Renal pelvis (tissue), 1 donor: ENCODE measurements at regions not wholly inside any gene's neighbourhood (a gene's known extent, or its start where the extent isn't known, plus 50 kb on each side); places are given as distances from the start of the nearest gene placed in this dataset.

Experiments
- DNase-seq: peaks from one replicate; pipeline ENCODE4 v3.0.0-alpha.2; 2013

DNA sequence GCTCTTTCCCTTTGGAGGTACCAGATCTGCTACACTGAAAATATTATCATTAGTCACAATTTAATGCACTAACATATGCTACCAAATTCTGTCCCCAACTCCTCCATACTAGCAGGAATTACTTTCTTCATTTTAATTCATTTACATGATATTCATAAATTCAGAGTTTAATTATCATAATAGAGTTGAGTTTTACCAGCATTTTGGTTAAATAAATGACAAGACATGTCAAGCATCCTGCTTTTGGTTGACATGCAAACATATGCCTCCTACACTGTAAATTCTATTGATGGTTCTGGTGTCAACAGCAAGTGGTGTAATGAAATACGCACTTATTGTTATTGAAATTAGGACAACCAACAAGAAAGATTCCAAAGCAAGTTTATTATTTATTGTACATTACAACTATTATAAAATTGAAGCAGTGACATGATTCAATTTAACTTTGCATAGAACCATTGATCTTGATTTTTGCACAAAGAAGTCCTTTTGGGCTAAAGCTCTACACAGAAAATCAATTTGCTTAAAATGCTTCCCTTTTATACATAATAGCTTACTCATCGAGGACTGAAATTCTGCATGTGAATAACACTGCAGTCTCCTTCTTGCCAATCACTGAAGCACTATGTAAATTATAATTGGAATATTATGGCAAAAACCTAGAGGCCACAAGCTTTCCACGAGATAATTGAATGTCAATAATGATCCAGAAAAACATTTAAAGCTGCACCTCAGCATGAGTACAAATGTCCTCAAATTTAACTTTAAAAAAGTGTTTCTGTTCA lies 728.6 kb upstream of the ADGRL2 start:
- no peak for DNase-seq

DNA sequence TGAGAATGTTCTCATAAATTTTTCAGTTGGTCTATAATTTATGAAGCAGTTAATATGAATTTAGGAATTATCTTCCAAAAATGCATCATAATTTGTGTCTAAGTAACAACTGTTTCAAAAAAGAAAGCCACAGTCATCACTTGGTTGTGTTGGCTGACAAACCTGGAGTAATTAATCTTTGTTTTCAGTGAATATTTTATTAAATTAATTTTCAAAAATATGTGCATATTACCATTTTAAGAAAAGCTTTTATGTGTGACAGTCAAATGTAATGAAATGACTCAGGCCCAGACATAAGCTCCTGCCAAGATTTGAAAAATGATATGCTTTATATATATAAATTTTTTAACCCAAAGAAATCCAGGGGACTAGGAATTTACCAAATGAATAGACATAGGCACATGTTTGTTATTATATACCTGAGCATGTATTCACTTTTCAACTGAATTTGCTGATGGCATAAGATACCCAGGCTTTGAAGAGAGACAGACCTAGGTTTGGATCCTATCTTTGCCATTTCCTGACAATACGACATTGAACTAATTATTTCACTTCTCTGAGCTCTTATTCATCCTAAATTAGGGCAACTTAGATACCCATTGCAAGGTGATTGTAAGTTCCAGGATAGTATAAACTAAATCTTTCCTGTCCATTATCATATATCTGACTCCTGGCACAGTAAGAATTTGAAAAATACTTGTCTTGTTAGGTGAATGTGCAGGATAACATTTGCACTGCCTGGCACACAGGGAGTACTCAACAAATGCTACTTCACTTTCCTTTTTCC lies 729.5 kb upstream of the ADGRL2 start:
- no peak for DNase-seq

DNA sequence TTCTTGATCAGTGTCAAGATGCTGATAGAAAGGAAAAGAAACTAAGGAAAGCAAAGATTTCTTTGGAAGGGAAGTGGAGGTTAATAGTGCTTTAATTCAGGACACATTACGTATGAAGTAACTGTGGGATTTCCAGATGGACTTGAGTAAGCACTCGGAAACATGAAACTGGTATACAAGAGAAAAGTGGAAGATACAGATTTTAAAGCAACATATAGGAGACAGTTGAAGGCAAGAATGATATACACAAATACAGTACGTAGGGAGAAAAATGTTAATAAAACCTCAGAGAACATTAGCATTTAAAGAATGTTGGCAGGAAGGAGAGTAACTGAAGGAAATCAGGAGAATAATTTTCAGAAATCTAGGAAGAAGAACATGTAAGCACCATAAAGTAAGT lies 730.9 kb upstream of the ADGRL2 start:
- DNase-seq: no peak

DNA sequence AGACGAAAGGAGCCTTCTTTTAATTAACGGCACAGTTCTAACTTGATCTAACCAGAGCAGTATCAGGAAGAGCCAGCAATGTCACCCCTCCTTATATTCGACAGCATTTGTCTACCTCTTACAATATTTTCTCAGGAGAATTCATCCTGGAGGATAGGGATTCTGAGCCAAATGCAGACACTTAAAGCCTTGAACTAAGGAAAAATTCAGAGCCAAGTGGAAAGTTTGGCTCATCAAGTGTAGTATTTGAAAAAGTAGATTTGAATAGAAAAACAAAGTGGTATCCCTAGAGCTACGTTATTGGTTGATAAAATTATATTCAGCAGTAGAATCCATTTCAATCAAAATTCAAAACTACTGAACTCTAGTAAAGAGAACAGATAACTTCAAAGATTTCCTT lies 732.0 kb upstream of the ADGRL2 start:
- no peak for DNase-seq

DNA sequence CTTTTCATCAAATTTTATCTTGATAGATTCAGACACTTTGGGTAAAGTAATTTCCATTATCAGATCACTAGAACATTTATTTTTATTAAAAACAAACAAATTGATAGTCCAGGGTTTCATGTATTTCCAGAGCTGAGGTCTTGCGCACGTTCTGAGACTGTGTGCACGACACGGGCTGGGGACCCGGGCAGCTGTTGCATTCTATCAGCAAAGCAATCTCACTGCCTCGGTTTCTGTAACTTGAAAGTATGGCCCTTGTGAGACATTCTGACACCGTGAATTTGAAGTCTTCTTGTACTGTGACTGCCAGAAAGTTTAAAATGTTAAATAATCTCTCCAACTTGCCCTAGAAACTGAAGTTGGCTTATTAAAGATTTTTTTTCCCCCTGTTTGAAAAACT lies 746.9 kb upstream of the ADGRL2 start:
- no peak for DNase-seq

DNA sequence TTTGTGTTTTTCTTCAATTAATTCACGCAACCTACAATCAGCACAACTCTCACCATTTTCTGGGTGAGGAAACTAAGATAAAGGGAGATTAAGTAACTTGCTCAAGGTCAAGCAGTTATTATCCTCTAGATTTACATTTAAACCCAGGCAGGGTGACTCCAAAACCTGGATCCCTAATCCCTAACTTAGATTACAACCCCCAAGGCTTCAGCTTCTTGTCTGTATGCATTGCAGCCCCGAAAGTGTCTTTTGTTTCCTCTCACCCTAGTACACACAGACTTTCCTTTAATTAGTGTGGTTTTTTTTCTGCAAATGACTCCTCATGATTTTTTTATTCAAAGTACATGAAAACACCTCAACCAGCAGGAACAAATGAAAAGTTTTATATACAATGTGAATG lies 748.6 kb upstream of the ADGRL2 start:
- DNase-seq: no peak

DNA sequence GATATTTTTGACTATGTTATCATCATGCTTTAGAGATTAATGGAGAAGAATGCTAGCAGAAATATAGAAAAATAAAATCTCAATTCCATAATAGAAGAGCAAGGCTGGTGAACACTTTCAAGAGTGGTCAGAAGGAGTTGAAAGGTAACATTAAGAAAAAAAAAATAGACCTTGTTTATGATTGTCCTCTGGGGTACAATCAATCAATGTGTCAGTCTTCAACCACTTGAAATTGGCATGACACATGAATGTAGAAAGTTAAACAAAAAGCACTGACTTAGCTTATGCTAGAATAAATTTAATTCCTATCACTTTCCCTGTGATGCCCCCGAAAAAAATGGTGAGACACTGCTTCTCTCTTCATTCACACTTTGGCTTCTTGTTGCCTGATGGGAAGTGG lies 750.3 kb upstream of the ADGRL2 start:
- no peak for DNase-seq

DNA sequence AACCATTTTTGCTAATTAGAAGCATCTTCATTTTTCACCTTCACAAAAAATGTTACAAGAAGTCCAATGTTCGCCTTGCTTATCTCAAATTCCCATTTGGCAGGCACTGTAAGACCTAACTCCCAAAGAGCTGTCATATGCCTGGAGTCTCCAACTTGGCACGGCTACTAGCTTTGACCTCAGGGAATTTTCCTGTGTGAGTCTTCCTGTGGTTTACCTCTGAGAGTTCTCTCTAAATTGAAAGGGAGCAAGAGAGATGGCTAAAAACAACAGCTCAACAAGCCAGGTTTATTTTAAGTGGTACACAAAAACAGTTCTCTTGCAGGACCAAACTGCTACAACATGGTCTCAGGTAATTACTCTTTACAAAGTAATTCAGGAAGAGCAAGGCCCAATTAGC lies 756.0 kb upstream of the ADGRL2 start:
- no peak for DNase-seq

DNA sequence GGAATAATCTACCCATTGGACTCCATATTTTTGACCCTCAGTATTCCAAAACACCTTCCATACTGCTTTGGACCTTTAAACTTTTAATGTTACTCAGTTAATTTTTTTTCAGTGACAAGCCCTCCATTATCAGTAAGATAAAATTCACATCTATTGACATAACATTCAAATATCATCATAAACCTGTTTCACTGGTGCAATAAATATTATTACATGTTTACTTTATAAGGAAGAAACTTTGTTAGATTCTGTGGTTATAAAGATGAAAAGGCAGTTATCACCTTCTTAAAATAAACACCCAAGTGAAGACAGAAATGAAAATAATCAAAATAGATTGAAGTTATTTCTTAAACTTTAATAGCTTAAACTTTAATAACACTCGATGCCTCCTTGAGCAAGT lies 758.5 kb upstream of the ADGRL2 start:
- DNase-seq: no peak

DNA sequence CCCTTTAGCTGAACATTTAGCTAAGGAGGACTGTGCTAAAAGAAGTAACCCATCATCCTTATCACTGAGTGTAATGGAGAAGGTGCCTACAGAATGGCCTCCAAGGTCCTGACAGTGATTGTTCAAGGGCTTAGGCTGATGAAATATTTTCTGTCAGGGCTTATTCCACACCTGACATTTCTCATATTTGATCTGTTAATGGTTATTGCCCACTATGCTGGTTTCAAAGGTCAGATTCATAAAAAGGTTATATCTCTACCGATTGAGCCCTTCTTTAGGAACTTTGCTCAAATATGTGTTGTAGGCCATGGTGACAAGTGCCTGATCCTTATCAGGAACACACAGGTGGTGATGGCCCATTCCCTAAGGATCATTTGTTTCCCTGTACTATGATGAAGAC lies 766.4 kb upstream of the ADGRL2 start:
- DNase-seq: no peak

DNA sequence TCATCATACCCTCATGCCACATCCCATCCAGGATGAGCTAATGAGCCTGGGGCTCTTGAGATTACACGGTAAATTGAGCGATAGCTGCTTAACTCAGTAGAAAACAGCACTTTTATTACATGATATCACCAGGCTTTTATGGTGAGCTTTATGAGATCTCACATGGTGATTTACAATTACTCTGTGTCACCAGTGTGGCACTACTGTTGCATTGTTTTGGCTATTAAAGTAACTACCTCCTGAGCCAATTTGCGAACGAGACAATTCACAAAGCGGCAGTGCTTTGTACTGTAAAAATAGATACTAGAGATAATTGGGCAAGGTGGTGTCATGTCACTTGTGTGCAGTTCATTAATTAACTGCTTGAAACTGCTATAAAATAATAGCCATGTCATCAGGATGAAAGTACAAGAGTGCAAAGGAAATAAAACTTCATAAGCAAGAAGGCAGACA lies 767.7 kb upstream of the ADGRL2 start:
- DNase-seq: no peak

DNA sequence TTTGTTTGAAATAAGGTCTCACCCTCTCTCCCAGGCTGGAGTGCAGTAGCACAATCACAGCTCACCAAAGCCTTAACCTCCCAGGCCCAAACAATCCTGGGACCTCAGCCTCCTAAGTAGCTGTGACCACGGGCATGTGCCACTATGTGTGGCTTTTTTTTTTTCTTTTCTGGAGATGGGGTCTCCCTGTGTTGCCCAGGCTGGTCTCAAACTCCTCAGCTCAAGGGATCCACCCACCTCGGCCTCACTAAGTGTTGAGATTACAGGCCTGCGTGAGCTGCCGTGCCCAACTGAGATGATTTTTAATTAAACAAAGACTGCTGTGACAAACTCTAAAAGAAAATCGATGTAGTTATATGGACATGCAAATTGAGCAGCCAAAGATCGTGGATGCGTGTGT lies 768.4 kb upstream of the ADGRL2 start:
- DNase-seq: no peak

DNA sequence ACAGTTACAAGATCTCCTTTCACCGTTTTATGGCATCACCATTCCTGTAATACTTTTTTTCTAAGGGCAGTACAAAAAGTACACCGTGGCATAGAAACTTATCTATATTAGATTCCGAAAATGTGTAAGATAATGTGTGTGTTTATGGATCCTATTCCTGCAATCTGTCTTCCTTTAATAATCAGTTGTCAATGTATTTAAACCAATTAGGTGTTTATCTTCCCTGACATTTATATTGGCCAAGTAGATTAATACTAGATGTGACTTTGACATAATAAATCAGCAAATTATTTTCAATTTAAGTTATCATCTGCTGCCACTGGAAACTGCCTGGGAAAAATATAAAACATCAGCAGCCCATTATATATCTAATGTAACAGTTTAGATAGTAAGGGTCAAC lies 770.3 kb upstream of the ADGRL2 start:
- no peak for DNase-seq

DNA sequence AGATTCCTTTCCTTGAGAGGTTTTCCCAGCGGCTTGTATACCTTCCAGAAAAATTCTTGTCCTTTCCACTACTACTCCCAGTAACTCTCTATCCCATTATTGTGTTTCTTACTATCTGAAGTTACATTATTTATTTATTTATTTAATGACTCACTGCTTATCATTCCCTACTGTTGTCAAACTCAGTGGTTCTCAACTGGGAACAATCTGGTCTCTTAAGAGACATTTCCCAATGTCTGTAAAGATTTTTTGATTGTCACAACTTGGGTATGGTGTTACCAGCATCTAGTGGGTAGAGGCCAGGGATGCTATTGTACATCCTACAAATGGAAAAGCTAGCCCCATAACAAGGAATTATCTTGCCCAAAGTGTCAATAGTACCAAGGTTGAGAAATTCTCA lies 771.5 kb upstream of the ADGRL2 start:
- DNase-seq: no peak

DNA sequence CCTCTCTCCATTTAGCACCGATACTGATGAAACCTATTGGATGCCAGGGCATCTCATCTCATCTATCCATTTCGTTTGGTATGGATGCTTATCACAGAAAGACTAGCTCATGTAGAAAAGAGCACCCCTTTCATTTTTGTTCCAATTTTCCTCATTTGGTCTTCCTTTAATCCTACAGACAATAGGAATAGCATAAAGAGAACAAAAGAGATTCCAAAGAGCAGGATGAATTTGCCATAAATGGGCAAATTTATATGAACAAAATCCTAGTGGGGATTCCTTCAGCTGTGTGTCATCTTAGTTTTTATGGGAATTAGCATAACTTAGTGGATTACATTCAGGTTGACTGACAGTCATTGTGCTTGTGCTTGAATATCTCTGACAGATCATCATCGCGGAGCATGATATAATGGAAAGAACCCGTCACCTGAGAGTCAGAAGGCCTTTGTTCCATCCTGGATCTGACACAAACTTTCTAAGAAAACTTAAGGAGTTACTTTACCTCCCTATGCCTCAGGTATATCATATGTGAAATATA lies 777.5 kb upstream of the ADGRL2 start:
- no peak for DNase-seq

DNA sequence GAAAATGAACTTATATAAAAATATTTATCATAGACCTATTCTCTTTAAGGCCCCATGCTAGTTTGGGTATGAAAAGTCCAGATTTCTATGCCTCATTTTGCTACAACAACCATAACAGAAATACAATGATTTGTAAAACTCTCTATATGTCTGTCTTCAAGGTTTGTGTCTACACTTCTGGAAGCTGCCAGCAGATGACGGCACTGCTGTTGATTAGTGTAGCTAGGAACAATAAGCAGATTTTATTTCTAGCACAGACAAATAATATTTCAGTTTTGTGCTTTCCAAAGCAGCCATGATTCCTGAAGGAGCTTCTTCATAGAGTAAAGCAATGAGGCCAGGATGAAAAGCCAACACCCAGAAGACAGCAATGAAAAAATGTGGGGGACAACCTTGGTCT lies 779.6 kb upstream of the ADGRL2 start:
- DNase-seq: no peak

DNA sequence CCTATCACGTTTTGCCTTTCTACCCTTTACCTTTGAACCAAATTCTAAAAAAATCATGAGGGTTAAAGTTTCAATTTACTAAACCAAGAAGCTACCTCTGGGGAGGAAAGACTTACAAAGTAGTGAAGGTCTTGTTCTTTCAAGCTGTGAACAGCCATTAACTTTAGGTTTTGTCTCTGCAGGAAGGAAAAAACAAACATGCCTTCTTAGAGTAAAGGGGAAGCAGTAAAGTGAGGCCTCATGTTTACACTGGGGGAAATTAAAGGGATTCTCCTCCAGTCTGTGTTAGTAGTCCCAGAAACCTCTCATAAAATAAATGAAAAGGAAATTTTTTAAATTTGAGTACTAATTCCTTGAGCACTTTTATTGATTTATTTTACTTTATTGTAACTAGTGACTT lies 780.2 kb upstream of the ADGRL2 start:
- DNase-seq: no peak

DNA sequence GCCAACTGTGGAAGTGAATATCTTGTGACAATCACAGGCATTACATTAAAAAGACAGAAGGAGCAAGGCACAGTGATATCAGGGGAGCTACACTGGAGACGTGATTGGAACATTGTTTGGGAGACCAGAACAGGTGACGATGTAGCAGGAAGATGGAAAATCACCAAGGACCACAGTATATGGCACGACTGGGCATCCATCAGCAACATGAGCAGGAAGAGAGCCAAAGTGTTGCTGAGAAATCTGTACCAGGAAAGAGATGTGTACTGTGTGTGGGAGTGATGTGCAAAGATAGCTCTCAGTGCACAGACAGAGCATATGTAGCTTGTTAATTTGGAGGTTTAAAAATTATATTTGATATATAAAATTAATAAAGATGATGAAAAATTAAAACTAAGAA lies 790.6 kb upstream of the ADGRL2 start:
- no peak for DNase-seq

DNA sequence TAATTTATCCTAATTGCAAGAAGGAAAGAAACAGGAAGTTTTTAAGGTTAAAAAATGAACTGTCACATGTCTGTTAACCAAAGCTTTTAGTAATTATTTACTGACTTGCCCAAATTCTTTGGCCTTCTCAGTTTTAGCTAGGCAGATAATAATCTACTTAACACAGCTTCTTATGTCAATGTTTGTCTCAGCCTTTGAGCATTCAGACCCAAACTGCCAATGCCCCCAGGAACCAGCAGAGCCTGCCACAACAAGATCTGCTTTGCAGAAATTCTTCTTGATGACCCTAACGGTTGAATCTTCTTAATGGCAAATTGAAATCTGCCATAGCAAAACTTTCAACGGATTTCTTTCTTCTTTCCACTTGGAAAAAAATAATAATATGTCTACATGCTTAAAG lies 792.4 kb upstream of the ADGRL2 start:
- DNase-seq: no peak

DNA sequence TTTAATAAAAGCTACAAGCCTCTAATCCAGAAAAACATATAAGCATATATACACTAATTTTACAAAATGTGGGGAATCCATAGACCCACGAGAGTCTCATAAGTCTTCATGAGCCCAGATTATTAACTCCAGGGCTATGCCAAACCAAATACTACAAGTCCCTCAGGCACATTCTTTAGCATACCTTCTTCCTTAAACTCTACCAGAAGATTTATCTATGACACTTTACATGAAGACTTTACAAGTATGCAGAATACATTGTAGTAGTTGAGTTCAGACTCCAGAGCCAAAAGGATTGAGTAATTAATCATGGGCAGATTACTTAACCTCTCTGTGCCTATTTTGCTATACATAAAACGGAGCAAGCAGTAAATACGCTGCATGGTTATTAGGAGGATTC lies 793.7 kb upstream of the ADGRL2 start:
- DNase-seq: no peak

DNA sequence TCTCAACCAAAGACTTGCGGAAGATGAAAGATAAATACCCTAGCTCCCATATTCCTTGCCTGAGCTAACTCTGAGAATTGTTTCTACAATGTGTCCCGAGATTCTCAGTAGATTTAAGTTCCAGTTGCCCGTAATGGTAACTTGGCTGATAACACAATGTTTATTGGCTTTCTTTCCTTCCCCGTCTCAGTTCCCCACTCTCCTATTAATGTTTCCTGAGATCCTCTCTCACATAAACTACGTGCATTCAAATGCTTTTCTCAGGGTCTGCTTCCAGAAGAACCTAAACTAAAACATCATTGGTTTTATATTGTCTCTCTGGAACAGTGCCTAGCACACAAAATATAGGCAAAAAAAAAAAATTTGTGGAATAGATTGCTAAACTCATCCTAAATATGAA lies 794.2 kb upstream of the ADGRL2 start:
- no peak for DNase-seq

DNA sequence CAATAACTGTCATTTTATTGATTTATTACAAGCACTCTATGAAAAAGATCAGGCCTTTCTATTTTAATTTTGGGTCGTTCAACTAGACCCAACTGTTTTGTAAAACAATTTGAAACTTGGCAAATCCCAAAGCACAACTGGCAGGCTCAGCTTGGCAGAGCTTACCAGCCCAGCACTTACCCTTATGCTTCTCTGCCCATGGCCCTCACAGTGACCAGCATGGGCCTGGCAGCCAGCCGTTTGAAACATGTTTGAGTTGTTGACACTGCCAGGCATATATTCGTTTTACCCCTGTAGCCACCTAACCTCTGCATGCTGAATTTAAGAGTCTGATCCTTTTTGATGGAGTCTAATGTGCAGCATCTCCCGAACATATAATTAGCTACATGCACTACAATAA lies 796.7 kb upstream of the ADGRL2 start:
- no peak for DNase-seq

DNA sequence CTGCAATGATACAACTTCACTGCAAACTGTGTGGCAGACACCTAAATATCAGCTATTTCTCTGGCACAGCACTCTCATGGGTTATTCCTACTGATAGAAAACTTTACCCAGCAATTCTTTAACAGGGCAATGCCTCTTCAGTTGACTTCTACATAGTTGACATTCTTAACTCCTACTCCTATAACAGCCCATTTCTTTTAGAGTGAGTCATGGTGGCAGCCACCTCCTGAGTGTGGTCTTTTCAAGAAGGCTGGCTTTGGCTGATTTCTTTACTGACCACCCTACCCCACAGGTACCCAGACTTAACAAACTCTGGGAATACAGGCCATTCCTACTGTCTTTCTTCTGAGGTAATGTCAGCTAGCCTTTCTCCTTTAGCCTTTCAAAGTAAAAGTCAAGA lies 805.8 kb upstream of the ADGRL2 start:
- no peak for DNase-seq
